ENCODE measurements at regions not wholly inside any gene's neighbourhood (a gene's known extent, or its start where the extent isn't known, plus 50 kb on each side); places are given as distances from the start of the nearest gene placed in this dataset.

DNA sequence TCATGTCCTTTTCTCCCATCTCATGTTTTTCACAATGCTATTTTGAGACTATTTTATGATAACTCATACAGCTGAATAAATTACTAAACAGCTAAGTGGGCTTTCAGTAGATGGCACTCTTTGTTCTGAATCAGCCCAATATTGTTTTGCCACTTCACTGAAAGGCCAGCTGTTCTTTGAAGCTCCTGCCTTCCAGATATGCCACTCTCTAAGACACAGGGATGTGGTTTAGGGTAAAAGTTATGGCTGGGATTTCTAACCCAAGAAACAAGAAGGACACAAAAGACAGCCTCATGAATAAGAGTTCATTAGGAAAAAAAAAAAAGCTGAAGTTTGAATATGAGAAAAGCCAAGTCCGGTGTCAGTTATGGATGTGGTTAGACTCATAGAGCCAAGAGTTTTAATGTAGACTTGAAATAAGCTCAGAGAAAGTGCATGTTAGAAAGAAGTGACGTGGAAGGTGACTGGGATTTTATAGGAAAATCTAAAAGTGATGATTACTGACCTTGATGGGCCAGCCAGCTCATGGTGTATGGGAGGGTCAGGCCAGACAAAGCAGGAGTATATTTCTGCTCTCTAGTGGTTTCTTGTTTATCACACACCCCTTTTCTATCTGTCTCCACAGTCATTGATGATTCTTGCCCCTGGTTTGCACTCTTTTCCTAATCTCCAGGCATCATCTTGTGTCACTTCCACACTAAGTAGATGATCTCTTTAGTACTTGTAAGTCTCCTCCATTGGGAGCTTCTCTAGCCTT lies 488.5 kb downstream of the NR2F1-AS1 start:
- Histone ChIP-seq H4K91ac (ENCODE audit: low read depth, low read length) (no peak overlapping the region), H3K4me3 (ENCODE audit: low read depth, low read length) (no peak overlapping the region), H2AFZ (ENCODE audit: insufficient read depth, low read length, poor library complexity) (no peak overlapping the region), H2AK5ac (ENCODE audit: low read length) (no peak overlapping the region), H3K4me1 (ENCODE audit: control insufficient read depth in 1 of 2, insufficient read depth in 2 of 2, low read length in 2 of 2) (no peaks in the 10 kb centered on the region), H4K8ac (ENCODE audit: low read depth, low read length) (no peak overlapping the region), H3K9ac (ENCODE audit: low read length) (no peak overlapping the region), H2BK5ac (ENCODE audit: low read depth, low read length, poor library complexity) (no peak overlapping the region), H3K4ac (ENCODE audit: low read depth, low read length) (no peak overlapping the region), H3K4me2 (ENCODE audit: low read length) (no peak overlapping the region), H3K79me2 (ENCODE audit: control insufficient read depth, insufficient read depth, low read length, poor library complexity) (no peaks in the 10 kb centered on the region), H4K12ac (ENCODE audit: low read depth, low read length) (no peak overlapping the region), H3K23ac (ENCODE audit: low read length) (no peak overlapping the region), H2BK12ac (ENCODE audit: low read length) (no peak overlapping the region), H3K36me3 (ENCODE audit: control insufficient read depth in 1 of 2, insufficient read depth in 2 of 2, low read length in 2 of 2) (no peaks in the 10 kb centered on the region), H2BK120ac (ENCODE audit: insufficient read depth, low read length, poor library complexity) (no peak overlapping the region), H3K18ac (ENCODE audit: low read length) (no peak overlapping the region), H3K14ac (ENCODE audit: low read length) (no peak overlapping the region), H3K27ac (ENCODE audit: low read depth, low read length) (no peak overlapping the region), H3K9me3 (ENCODE audit: insufficient read depth, low read depth, low read length) (no peaks in the 10 kb centered on the region), H3K27me3 (ENCODE audit: insufficient read depth, low read length) (no peaks in the 10 kb centered on the region), H3K79me1 (ENCODE audit: low read length) (no peaks in the 10 kb centered on the region)
- WGBS (ENCODE audit: extremely low coverage, insufficient coverage, insufficient read length), result no CpG with 5 or more reads among the region's 2 CpGs
- DNase-seq, result no peak

DNA sequence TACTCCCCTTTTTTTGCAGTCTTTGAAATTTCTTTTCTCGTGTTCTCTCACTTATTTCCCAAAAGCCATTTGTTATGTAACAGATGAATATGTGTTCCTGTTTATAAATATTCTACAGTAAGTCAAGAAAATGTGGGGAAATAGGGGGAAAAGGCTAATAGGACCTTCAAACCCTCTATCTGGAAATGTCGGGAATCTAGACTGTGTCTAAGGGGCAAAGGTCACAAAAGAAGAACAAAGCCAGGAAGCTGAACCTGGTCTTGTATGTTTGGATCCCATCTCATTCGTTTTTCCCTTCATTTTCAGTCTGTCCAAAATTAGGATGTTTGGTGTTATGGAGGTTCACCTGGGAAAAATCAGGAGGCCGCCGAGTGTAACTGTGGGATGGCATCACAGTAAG lies 490.3 kb downstream of the NR2F1-AS1 start:
- no peaks in the 10 kb centered on the region for H3K79me1 ChIP-seq (ENCODE audit: low read length)
- H2BK120ac ChIP-seq (ENCODE audit: insufficient read depth, low read length, poor library complexity), result no peak overlapping the region
- DNase-seq, result no peak
- H3K14ac ChIP-seq (ENCODE audit: low read length), result no peak overlapping the region
- H2AFZ ChIP-seq (ENCODE audit: insufficient read depth, low read length, poor library complexity), result no peak overlapping the region
- H4K12ac ChIP-seq (ENCODE audit: low read depth, low read length), result no peak overlapping the region
- no peak overlapping the region for H2AK5ac ChIP-seq (ENCODE audit: low read length)
- H3K79me2 ChIP-seq (ENCODE audit: control insufficient read depth, insufficient read depth, low read length, poor library complexity), result no peaks in the 10 kb centered on the region
- H3K9me3 ChIP-seq (ENCODE audit: insufficient read depth, low read depth, low read length), result no peaks in the 10 kb centered on the region
- WGBS (ENCODE audit: extremely low coverage, insufficient coverage, insufficient read length), result no CpG with 5 or more reads among the region's 5 CpGs
- no peak overlapping the region for H3K18ac ChIP-seq (ENCODE audit: low read length)
- H3K4me1 ChIP-seq (ENCODE audit: control insufficient read depth in 1 of 2, insufficient read depth in 2 of 2, low read length in 2 of 2), result no peaks in the 10 kb centered on the region
- no peak overlapping the region for H2BK12ac ChIP-seq (ENCODE audit: low read length)
- no peak overlapping the region for H3K4ac ChIP-seq (ENCODE audit: low read depth, low read length)
- H3K9ac ChIP-seq (ENCODE audit: low read length), result no peak overlapping the region
- no peak overlapping the region for H2BK5ac ChIP-seq (ENCODE audit: low read depth, low read length, poor library complexity)
- H3K27me3 ChIP-seq (ENCODE audit: insufficient read depth, low read length), result no peaks in the 10 kb centered on the region
- H3K4me2 ChIP-seq (ENCODE audit: low read length), result no peak overlapping the region
- H3K36me3 ChIP-seq (ENCODE audit: control insufficient read depth in 1 of 2, insufficient read depth in 2 of 2, low read length in 2 of 2), result no peaks in the 10 kb centered on the region
- H4K91ac ChIP-seq (ENCODE audit: low read depth, low read length), result no peak overlapping the region
- no peak overlapping the region for H3K4me3 ChIP-seq (ENCODE audit: low read depth, low read length)
- no peak overlapping the region for H4K8ac ChIP-seq (ENCODE audit: low read depth, low read length)
- H3K27ac ChIP-seq (ENCODE audit: low read depth, low read length), result no peak overlapping the region
- H3K23ac ChIP-seq (ENCODE audit: low read length), result no peak overlapping the region

DNA sequence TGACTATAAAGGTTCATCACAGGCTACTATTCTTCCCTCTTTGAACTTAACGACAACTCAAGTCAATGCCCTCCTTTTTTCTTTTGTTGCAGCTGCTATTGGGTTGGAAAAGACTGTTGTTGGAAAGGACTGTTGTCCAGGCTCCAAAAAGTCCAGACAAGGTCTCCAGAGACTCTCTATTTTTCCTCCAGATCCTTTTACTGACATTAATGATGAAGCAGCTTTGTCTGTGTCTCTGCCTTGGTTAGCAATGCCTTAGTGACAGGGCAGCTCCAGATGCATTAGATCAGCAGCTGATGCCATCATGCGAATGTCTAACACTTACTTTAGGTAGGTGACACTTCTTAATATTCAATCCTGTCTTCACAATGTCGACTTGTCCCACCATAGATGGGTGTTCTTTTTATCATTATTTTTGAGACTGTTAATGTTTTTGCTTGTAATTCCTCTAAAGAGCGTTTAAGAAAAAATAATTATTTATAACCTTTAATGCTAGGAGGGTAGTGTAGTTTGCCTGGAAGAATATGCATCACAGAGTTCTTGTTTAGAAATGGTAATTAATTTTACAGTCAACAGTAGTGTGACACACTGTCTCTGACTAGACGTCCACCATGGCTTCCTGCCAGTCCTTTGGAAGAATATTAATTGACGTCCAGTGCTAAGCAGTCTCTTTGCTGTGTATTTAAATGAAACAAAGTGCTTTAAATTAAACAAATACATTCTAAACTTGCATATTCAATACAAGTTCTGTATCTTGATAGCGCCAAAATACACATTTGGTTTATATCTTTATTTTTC lies 492.2 kb downstream of the NR2F1-AS1 start:
- Histone ChIP-seq H3K4me1 (ENCODE audit: control insufficient read depth in 1 of 2, insufficient read depth in 2 of 2, low read length in 2 of 2) (no peaks in the 10 kb centered on the region), H3K4ac (ENCODE audit: low read depth, low read length) (no peak overlapping the region), H3K9ac (ENCODE audit: low read length) (no peak overlapping the region), H2BK5ac (ENCODE audit: low read depth, low read length, poor library complexity) (no peak overlapping the region), H3K14ac (ENCODE audit: low read length) (no peak overlapping the region), H2BK120ac (ENCODE audit: insufficient read depth, low read length, poor library complexity) (no peak overlapping the region), H3K4me3 (ENCODE audit: low read depth, low read length) (no peak overlapping the region), H3K4me2 (ENCODE audit: low read length) (no peak overlapping the region), H2AK5ac (ENCODE audit: low read length) (no peak overlapping the region), H3K79me2 (ENCODE audit: control insufficient read depth, insufficient read depth, low read length, poor library complexity) (no peaks in the 10 kb centered on the region), H2BK12ac (ENCODE audit: low read length) (no peak overlapping the region), H3K27me3 (ENCODE audit: insufficient read depth, low read length) (no peaks in the 10 kb centered on the region), H3K9me3 (ENCODE audit: insufficient read depth, low read depth, low read length) (no peaks in the 10 kb centered on the region), H3K18ac (ENCODE audit: low read length) (no peak overlapping the region), H4K91ac (ENCODE audit: low read depth, low read length) (no peak overlapping the region), H2AFZ (ENCODE audit: insufficient read depth, low read length, poor library complexity) (no peak overlapping the region), H4K12ac (ENCODE audit: low read depth, low read length) (no peak overlapping the region), H4K8ac (ENCODE audit: low read depth, low read length) (no peak overlapping the region), H3K36me3 (ENCODE audit: control insufficient read depth in 1 of 2, insufficient read depth in 2 of 2, low read length in 2 of 2) (no peaks in the 10 kb centered on the region), H3K79me1 (ENCODE audit: low read length) (no peaks in the 10 kb centered on the region), H3K23ac (ENCODE audit: low read length) (no peak overlapping the region), H3K27ac (ENCODE audit: low read depth, low read length) (no peak overlapping the region)
- no peak for DNase-seq
- WGBS (ENCODE audit: extremely low coverage, insufficient coverage, insufficient read length), result no CpG with 5 or more reads among the region's 7 CpGs

DNA sequence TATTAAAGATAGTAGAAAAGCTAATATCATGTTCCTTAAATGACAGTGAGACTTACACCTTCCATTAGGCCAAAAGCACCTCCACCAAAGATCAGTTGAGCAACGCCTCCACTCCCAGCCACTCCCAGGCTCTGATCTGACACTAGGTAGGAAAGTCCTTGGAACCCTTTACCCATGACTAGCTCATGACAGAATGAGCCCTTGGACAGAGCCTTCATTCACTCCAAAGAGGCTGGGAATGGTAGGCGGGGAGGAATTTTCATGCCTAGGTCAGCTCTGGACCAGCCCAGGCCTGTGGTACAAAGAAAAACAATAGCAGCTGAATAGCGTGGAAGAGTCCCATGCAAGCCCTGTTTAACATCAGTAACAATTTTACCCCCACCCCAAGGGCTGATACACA lies 493.7 kb downstream of the NR2F1-AS1 start:
- WGBS (ENCODE audit: extremely low coverage, insufficient coverage, insufficient read length), result no CpG with 5 or more reads among the region's 3 CpGs
- Histone ChIP-seq H4K91ac (ENCODE audit: low read depth, low read length) (no peak overlapping the region), H3K36me3 (ENCODE audit: control insufficient read depth in 1 of 2, insufficient read depth in 2 of 2, low read length in 2 of 2) (no peaks in the 10 kb centered on the region), H2BK5ac (ENCODE audit: low read depth, low read length, poor library complexity) (no peak overlapping the region), H3K14ac (ENCODE audit: low read length) (no peak overlapping the region), H3K4me2 (ENCODE audit: low read length) (no peak overlapping the region), H4K8ac (ENCODE audit: low read depth, low read length) (no peak overlapping the region), H2AFZ (ENCODE audit: insufficient read depth, low read length, poor library complexity) (no peak overlapping the region), H3K4me1 (ENCODE audit: control insufficient read depth in 1 of 2, insufficient read depth in 2 of 2, low read length in 2 of 2) (no peaks in the 10 kb centered on the region), H3K27me3 (ENCODE audit: insufficient read depth, low read length) (no peaks in the 10 kb centered on the region), H2BK12ac (ENCODE audit: low read length) (no peak overlapping the region), H3K4ac (ENCODE audit: low read depth, low read length) (no peak overlapping the region), H3K18ac (ENCODE audit: low read length) (no peak overlapping the region), H3K27ac (ENCODE audit: low read depth, low read length) (no peak overlapping the region), H2AK5ac (ENCODE audit: low read length) (no peak overlapping the region), H4K12ac (ENCODE audit: low read depth, low read length) (no peak overlapping the region), H2BK120ac (ENCODE audit: insufficient read depth, low read length, poor library complexity) (no peak overlapping the region), H3K79me1 (ENCODE audit: low read length) (no peaks in the 10 kb centered on the region), H3K23ac (ENCODE audit: low read length) (no peak overlapping the region), H3K4me3 (ENCODE audit: low read depth, low read length) (no peak overlapping the region), H3K9me3 (ENCODE audit: insufficient read depth, low read depth, low read length) (no peaks in the 10 kb centered on the region), H3K9ac (ENCODE audit: low read length) (no peak overlapping the region), H3K79me2 (ENCODE audit: control insufficient read depth, insufficient read depth, low read length, poor library complexity) (no peaks in the 10 kb centered on the region)
- no peak for DNase-seq
